OCI-LY1 (cell line): ENCODE measurements at regions not wholly inside any gene's neighbourhood (a gene's known extent, or its start where the extent isn't known, plus 50 kb on each side); places are given as distances from the start of the nearest gene placed in this dataset.

Experiments used
- CTCF ChIP-seq: fragments of 200-600 bp; sonication (generic), shearing (Covaris generic); IDR thresholded peaks from 2 replicates; pipeline ENCODE4 v1.5.1; 2017; ENCODE audit warnings: mild to moderate bottlenecking, antibody characterized with exemption, low read length, moderate library complexity, mixed read lengths
- EZH2 ChIP-seq: fragments of 200-600 bp; sonication (generic), shearing (Covaris generic); IDR thresholded peaks from 2 replicates; pipeline ENCODE4 v1.8.0; 2017; ENCODE audit warnings: borderline replicate concordance, mixed run types, mild to moderate bottlenecking, antibody characterized with exemption, low read length, moderate library complexity, mixed read lengths

DNA sequence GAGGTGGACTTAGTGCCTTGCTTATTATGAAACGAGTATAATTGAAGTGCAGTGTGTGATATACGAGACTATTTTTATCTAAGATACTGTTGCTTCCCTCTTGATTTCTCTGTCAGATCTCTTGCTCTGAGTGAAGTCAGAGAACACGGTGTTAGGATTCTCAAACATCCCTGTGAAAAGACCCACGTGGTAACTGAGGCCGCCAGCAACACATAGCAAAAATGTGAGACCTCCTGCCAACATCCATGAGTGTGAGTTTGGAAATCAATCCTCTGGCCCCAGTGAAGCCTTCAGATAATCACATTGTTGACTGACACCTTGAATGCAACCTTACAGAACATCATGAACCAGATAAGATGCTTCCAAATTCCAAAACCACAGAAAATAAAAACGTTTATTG lies 954.4 kb downstream of the FAT4 start:
- TF ChIP-seq CTCF (no peak), EZH2 (no peak)
